COLO668 (cell line): ENCODE measurements at regions not wholly inside any gene's neighbourhood (a gene's known extent, or its start where the extent isn't known, plus 50 kb on each side); places are given as distances from the start of the nearest gene placed in this dataset.
"Not testable (repeated sequence)": the region's sequence is repeated elsewhere in the genome, so short reads cannot be mapped to it uniquely, and the experiment has no call there.

Source experiments
- DNase-seq: peaks from one replicate; lab custom pipeline; 2025; ENCODE audit not compliant: unreplicated experiment; lab: John Stamatoyannopoulos, UW

GRCh38 chr2:67567886-67568285 lies 170.8 kb downstream of the ETAA1 start:
- no peak for DNase-seq

- DNase-seq: no peak
Observed at GRCh38 chr2:67570611-67571010, 173.5 kb downstream of the ETAA1 start.

- peak; percentile 13 for DNase-seq
Observed at GRCh38 chr2:67571785-67572718, 174.9 kb downstream of the ETAA1 start.

GRCh38 chr2:67572721-67573435 lies 175.7 kb downstream of the ETAA1 start:
- DNase-seq: no peak

- DNase-seq: no peak
Observed at GRCh38 chr2:67574230-67574629, 177.1 kb downstream of the ETAA1 start.

- no peak for DNase-seq
Observed at GRCh38 chr2:67576226-67576625, 179.1 kb downstream of the ETAA1 start.

GRCh38 chr2:67576991-67577390 lies 179.9 kb downstream of the ETAA1 start:
- DNase-seq: no peak

- no peak for DNase-seq
Observed at GRCh38 chr2:67579216-67579615, 182.1 kb downstream of the ETAA1 start.

- no peak for DNase-seq
Observed at GRCh38 chr2:67579806-67580205, 182.7 kb downstream of the ETAA1 start.

- no peak for DNase-seq
Observed at GRCh38 chr2:67581751-67582150, 184.6 kb downstream of the ETAA1 start.

- no peak for DNase-seq
Observed at GRCh38 chr2:67583185-67583584, 186.1 kb downstream of the ETAA1 start.

- no peak for DNase-seq
Observed at GRCh38 chr2:67585400-67585799, 188.3 kb downstream of the ETAA1 start.

- DNase-seq: not testable (repeated sequence)
Observed at GRCh38 chr2:67589121-67589520, 192.0 kb downstream of the ETAA1 start.

- not testable (repeated sequence) for DNase-seq
Observed at GRCh38 chr2:67594522-67594921, 197.4 kb downstream of the ETAA1 start.

GRCh38 chr2:67596871-67597270 lies 199.7 kb downstream of the ETAA1 start:
- no peak for DNase-seq

- no peak for DNase-seq
Observed at GRCh38 chr2:67599561-67599960, 202.4 kb downstream of the ETAA1 start.

- no peak for DNase-seq
Observed at GRCh38 chr2:67600222-67600871, 203.2 kb downstream of the ETAA1 start.

- no peak for DNase-seq
Observed at GRCh38 chr2:67600946-67601345, 203.8 kb downstream of the ETAA1 start.

- DNase-seq: no peak
Observed at GRCh38 chr2:67604360-67604759, 207.2 kb downstream of the ETAA1 start.

GRCh38 chr2:67612576-67613042 lies 215.5 kb downstream of the ETAA1 start:
- no peak for DNase-seq

- no peak for DNase-seq
Observed at GRCh38 chr2:67613227-67613626, 216.1 kb downstream of the ETAA1 start.

GRCh38 chr2:67614454-67614853 lies 217.3 kb downstream of the ETAA1 start:
- DNase-seq: no peak
